Anterior cingulate cortex (tissue), 58 donors: ENCODE measurements at regions not wholly inside any gene's neighbourhood (a gene's known extent, or its start where the extent isn't known, plus 50 kb on each side); places are given as distances from the start of the nearest gene placed in this dataset.
A peak's percentile ranks its signal among the peaks of the same experiment; 100 is the strongest.

Experiments used
- DNase-seq, 58 donors: peaks; one replicate each; lab custom pipeline; 2025; lab: John Stamatoyannopoulos, UW

- DNase-seq = no peak
Measured at GRCh38 chr15:87602371-87602770, 654.2 kb downstream of the NTRK3 start.

GRCh38 chr15:87599616-87600015 lies 656.9 kb downstream of the NTRK3 start:
- no peak for DNase-seq

- DNase-seq = no peak
Measured at GRCh38 chr15:87597346-87598052, 659.0 kb downstream of the NTRK3 start.

DNA sequence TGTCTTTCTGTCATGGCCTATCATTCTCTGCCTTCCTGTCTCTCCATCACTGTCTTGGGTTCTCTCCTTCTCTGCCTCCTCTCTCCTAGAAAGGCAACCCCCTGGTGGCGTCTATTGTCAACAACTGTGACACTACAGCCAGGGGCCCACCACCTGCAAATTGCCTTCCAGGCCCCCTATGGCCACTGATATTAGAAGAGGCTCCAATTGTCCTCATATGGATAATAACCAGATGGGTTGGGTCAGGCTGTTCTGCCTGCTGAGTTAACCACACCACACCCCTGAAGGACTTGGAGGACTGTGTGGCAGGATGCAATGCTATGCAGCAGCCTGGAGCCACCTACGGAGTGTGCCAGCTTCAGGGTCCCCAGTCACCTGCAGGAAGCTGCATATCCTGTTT lies 665.0 kb downstream of the NTRK3 start:
- DNase-seq = no peak

DNA sequence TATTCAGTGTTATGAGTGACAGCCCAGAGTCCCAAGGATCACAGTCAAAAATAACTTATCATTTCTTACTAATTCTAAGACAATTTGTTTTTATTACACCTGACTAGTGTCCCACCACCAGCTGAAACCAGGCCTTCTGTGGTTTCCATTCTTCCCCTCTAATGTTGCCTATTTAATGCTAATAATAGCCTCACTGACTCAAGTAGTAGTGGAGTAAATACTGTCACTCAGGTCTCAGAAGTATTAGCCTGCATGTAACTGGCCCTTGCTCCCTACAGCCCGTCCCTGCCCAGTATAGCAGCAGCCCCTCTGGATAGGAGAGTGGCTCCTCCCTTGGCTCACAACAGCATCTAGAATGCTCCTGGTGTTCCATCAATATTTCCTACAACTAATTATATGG lies 665.5 kb downstream of the NTRK3 start:
- no peak for DNase-seq

- DNase-seq = no peak
Measured at GRCh38 chr15:87589134-87589533, 667.4 kb downstream of the NTRK3 start.

- no peak for DNase-seq
Measured at GRCh38 chr15:87582169-87582568, 674.4 kb downstream of the NTRK3 start.

- no peak for DNase-seq
Measured at GRCh38 chr15:87579537-87579936, 677.0 kb downstream of the NTRK3 start.

- DNase-seq = peak in 1 of 58 donors; percentile 20
Measured at GRCh38 chr15:87578776-87579175, 677.8 kb downstream of the NTRK3 start.

DNA sequence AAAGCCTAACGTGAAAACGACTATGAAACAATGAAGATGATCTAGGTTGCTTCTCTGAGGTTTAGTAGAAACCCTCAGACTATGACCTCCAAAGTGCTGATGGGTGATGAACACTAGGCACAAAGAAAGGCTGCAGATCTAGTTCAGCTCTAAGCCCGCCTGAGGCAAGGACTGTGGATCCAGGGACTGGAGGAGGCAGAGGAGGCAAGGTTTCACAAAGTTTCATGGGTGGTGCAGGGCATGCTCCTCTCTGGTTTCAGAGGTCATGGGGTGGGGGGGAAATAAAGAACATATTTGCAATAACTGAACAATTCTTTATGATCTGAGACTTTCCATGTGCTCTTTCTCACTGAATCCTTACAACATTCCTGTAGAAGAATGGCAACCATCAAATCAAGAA lies 679.2 kb downstream of the NTRK3 start:
- no peak for DNase-seq

DNA sequence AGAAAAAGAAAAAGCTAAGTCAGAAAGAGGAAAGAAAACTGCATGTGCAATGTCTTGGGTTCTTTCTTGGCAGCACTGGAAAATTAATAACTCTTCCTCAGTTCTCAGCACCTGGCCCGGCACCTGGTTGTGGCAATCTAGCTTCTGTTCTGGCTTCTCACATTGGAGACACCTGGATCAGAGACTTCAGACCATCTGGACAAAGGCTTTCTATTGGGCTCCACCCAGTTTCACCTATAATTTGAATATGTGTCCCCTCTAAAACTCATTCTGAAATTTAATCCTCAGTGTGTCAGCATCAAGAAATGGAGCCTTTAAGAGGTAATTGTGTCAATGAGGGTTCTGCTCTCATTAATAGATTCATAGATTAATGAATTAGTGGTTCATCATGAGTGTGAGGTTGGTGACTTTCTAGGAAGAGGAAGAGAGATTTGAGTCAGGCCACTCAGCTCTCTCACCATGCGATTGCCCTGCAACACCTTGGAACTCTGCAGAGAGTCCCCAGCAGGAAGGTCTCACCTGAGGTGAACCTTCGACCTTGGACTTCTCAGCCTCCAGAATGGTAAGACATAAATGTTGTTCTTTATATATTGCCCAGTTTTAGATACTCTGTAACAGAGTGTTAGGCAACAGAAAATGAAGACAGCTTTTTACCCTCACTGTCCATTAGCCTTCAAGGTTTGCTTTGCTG lies 679.9 kb downstream of the NTRK3 start:
- no peak for DNase-seq

- DNase-seq = no peak
Measured at GRCh38 chr15:87575896-87576473, 680.6 kb downstream of the NTRK3 start.

DNA sequence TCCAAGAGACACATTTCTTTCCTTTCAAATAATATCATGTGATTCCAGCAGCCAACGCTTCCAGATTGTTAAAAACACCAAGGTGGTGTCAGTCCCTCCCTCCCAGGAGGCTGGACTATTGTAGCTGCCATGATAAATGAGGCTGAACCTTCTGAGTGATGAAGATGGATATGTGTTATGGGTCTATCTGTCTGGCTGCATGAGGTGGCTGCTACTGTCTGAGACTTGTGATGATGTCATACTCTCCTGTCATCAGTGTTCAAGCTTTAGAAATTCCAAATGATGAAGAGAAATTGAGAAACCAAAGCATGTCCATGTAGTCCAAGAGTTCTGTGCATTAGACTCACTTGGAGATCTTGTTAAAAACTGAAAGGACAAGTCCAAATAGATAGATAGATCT lies 683.0 kb downstream of the NTRK3 start:
- no peak for DNase-seq

GRCh38 chr15:87573039-87573438 lies 683.5 kb downstream of the NTRK3 start:
- peak in 1 of 58 donors; percentile 3 for DNase-seq

DNA sequence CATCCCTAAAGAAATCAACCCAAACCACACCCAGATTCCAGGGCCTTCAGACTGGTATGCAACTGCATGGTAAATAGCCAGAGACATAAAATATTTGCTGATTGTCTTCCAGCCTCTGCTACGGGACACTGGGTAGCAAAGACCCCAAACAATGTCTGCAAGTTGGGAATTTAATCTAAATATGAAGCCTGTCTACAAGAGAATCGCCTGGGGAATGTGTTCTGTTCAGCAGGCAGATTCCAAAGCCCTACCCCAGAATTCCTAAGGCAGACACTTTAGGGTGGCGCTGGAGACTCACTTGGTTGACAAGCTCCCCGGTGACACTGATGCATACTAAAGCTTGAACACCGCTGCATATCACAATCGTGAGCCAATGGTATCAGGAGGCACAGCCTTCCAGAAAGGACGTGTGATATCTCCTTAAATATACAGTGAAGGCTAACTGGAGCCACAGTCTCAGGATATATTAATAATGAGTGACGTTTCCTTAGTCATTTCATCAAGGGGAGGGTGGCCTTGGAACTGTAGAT lies 684.1 kb downstream of the NTRK3 start:
- no peak for DNase-seq

DNA sequence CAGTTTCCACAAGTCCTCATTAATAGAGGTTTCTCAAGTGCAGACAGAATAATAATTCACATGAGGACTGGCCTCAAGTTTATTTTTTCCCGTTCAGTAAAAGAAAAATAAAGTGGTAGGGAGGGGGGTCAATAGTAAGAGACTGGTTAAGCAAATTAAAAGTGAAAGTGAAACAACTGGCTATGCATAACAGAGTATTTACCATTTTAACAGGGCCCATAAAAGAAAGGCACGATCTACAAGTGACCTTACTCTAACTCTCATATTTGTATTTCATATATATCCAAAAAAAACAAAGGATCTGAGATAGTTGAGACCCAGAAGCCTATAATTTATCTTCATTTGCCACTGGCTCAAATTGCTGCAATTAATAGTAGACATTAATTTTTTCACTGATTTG lies 686.3 kb downstream of the NTRK3 start:
- DNase-seq = no peak

DNA sequence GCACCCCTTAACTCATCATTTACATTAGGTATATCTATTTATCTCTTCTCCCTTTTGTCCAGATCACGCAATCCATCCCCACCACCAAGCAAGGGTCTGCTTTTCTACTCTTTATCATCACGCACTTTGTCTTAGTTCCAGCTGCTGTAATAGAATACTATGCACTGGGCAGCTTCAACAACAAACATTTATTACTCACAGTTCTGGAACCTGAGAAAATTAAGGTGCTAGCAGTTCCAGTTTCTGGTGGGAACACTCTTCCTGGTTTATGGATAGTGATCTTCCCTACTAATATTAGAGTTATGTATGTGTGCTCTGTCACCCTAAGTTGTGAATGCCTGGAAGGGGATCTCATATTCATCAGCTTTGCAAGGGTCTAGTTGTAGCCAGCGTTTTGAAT lies 687.0 kb downstream of the NTRK3 start:
- DNase-seq = no peak

DNA sequence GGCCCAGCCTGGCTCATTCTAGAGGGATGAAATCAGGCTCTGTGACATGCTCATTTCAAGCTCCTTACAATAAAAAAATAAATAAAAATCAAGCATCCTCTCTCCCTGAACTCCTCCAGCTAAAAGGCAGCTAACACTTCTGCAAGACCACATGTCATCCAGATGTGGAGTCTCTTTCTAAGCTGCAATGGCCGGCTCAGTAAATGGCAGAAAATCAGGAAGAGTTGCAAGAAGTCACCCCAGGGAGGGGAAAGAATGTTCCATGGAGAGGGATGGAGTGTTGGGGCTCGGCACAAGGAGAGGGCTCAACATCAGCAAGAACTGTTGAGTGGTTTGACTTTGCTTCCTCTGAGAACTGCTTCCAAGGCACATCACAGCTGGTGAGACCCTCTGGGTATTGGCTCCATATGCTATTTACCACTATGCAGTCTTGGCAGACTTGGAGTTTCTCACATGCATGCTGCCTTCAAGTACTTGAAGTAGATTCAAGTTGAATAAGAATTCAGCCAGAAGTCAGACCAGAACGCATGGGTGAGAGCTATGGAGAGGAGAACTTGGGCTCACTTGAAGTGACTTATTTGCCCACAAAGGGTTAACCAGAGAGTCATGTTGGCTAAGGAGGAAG lies 689.0 kb downstream of the NTRK3 start:
- no peak for DNase-seq

GRCh38 chr15:87566236-87566635 lies 690.3 kb downstream of the NTRK3 start:
- DNase-seq = no peak

GRCh38 chr15:87564681-87565080 lies 691.9 kb downstream of the NTRK3 start:
- DNase-seq = no peak

- DNase-seq = no peak
Measured at GRCh38 chr15:87563869-87564268, 692.7 kb downstream of the NTRK3 start.
